Effector memory CD4-positive, alpha-beta T cell (primary cell): ENCODE measurements at regions not wholly inside any gene's neighbourhood (a gene's known extent, or its start where the extent isn't known, plus 50 kb on each side); places are given as distances from the start of the nearest gene placed in this dataset.

Source experiments
- DNase-seq, 3 donors: peaks; one replicate each; pipeline ENCODE4 v3.0.0-alpha.2; 2020
- H3K27ac ChIP-seq: 2 replicates; pipeline ENCODE4 v1.7.0; 2013; ENCODE audit warnings: mild to moderate bottlenecking, low read length, moderate library complexity; ENCODE audit not compliant: insufficient read depth, poor library complexity, severe bottlenecking
- H3K27me3 ChIP-seq: replicated peaks from 2 replicates; pipeline ENCODE4 v1.7.0; 2013; ENCODE audit warnings: mild to moderate bottlenecking, low read length; ENCODE audit not compliant: insufficient read depth, control insufficient read depth, poor library complexity, severe bottlenecking
- H3K36me3 ChIP-seq: 2 replicates; pipeline ENCODE4 v1.7.0; 2013; ENCODE audit warnings: mild to moderate bottlenecking, low read length, moderate library complexity; ENCODE audit not compliant: control insufficient read depth, insufficient read depth
- H3K4me1 ChIP-seq: 2 replicates; pipeline ENCODE4 v1.7.0; 2013; ENCODE audit warnings: low read length, mild to moderate bottlenecking; ENCODE audit not compliant: control insufficient read depth, insufficient read depth, poor library complexity, severe bottlenecking
- H3K4me3 ChIP-seq: 2 replicates; pipeline ENCODE4 v1.7.0; 2013; ENCODE audit warnings: low read length, low read depth, mild to moderate bottlenecking; ENCODE audit not compliant: insufficient read depth, poor library complexity, severe bottlenecking
- H3K9me3 ChIP-seq: 2 replicates; pipeline ENCODE4 v1.7.0; 2013; ENCODE audit warnings: mild to moderate bottlenecking, low read length, moderate library complexity; ENCODE audit not compliant: control insufficient read depth

GRCh38 chr6:147759093-147759492 is 250.6 kb downstream of the SAMD5 start:
- no peaks in the 10 kb centered on the region for H3K36me3 ChIP-seq
- no peak for DNase-seq
- no peaks in the 10 kb centered on the region for H3K4me1 ChIP-seq
- H3K27me3 ChIP-seq: no peaks in the 10 kb centered on the region
- no peak overlapping the region for H3K27ac ChIP-seq
- no peak overlapping the region for H3K4me3 ChIP-seq
- H3K9me3 ChIP-seq: no peaks in the 10 kb centered on the region

- H3K4me1 ChIP-seq: no peaks in the 10 kb centered on the region
- no peak overlapping the region for H3K4me3 ChIP-seq
- no peaks in the 10 kb centered on the region for H3K36me3 ChIP-seq
- H3K27me3 ChIP-seq: no peaks in the 10 kb centered on the region
- no peak for DNase-seq
- no peaks in the 10 kb centered on the region for H3K9me3 ChIP-seq
- H3K27ac ChIP-seq: no peak overlapping the region
These were observed 251.0 kb downstream of the SAMD5 start for GRCh38 chr6:147759536-147759935.

- DNase-seq: no peak
- no peaks in the 10 kb centered on the region for H3K36me3 ChIP-seq
These were observed 257.1 kb downstream of the SAMD5 start for GRCh38 chr6:147765541-147765940.

GRCh38 chr6:147768969-147769368 is 260.5 kb downstream of the SAMD5 start:
- no peaks in the 10 kb centered on the region for H3K27me3 ChIP-seq
- H3K4me3 ChIP-seq: no peak overlapping the region
- no peaks in the 10 kb centered on the region for H3K36me3 ChIP-seq
- no peaks in the 10 kb centered on the region for H3K4me1 ChIP-seq
- no peak for DNase-seq
- H3K27ac ChIP-seq: no peak overlapping the region
- H3K9me3 ChIP-seq: no peaks in the 10 kb centered on the region

More at GRCh38 chr6:147765541-147765940, 257.1 kb downstream of the SAMD5 start:
- Histone ChIP-seq H3K4me1 (no peaks in the 10 kb centered on the region), H3K4me3 (no peak overlapping the region), H3K9me3 (no peaks in the 10 kb centered on the region), H3K27me3 (no peaks in the 10 kb centered on the region), H3K27ac (no peak overlapping the region)

- no peak overlapping the region for H3K27ac ChIP-seq
- no peak overlapping the region for H3K4me3 ChIP-seq
- no peaks in the 10 kb centered on the region for H3K4me1 ChIP-seq
- no peaks in the 10 kb centered on the region for H3K36me3 ChIP-seq
- no peaks in the 10 kb centered on the region for H3K9me3 ChIP-seq
- no peaks in the 10 kb centered on the region for H3K27me3 ChIP-seq
- DNase-seq: no peak
These were observed 261.1 kb downstream of the SAMD5 start for GRCh38 chr6:147769496-147770087.

- no peak for DNase-seq
- no peak overlapping the region for H3K27ac ChIP-seq
These were observed 261.7 kb downstream of the SAMD5 start for GRCh38 chr6:147770221-147770620.

DNA sequence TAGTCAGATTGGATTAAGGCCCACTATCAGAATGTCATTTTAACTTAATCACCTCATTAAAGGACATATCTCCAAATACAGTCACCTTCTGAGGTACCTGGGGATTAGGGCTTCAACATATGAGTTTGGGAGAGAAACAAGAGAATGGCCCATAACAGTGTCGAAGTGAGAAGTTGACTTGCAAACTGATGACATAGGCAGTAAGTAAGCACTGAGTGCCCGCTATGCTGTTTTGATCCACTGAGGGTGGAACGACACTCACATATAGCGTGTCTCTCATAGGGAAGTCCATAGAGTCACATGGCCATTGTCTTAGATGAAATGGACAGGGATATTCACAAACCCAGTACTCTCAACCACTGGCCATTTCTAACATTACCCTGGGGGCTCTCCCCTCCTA is 264.2 kb downstream of the SAMD5 start:
- H3K4me3 ChIP-seq: no peak overlapping the region

More at GRCh38 chr6:147770221-147770620, 261.7 kb downstream of the SAMD5 start:
- Histone ChIP-seq H3K27me3 (no peaks in the 10 kb centered on the region), H3K4me1 (no peaks in the 10 kb centered on the region), H3K4me3 (no peak overlapping the region), H3K36me3 (no peaks in the 10 kb centered on the region), H3K9me3 (no peaks in the 10 kb centered on the region)

DNA sequence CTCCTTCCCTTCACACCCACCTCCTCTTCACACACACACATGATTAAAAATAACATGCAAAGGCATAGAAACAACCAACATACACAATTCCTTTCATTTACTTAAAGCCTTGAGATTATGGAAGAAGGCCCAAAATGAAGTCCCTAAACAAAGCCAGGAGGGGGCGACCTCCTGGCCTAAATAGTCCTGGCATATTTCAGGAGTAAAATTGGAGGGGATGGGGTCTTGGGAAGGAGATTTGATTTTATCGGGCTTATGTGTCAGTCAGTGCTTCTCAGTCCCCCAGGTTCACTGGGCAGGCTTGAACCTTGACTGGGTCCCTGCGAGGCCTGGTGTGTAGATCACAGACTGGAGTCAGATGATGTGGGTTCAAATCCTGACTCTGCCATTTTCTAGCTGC is 266.4 kb downstream of the SAMD5 start:
- DNase-seq: no peak
- Histone ChIP-seq H3K4me1 (no peaks in the 10 kb centered on the region), H3K4me3 (no peak overlapping the region), H3K27ac (no peak overlapping the region), H3K9me3 (no peaks in the 10 kb centered on the region), H3K27me3 (no peaks in the 10 kb centered on the region), H3K36me3 (no peaks in the 10 kb centered on the region)

More for the DNA sequence above, 264.2 kb downstream of the SAMD5 start:
- no peaks in the 10 kb centered on the region for H3K4me1 ChIP-seq
- no peaks in the 10 kb centered on the region for H3K27me3 ChIP-seq
- DNase-seq: no peak
- H3K36me3 ChIP-seq: no peaks in the 10 kb centered on the region
- no peak overlapping the region for H3K27ac ChIP-seq
- no peaks in the 10 kb centered on the region for H3K9me3 ChIP-seq

GRCh38 chr6:147776631-147777213 is 268.2 kb downstream of the SAMD5 start:
- H3K27ac ChIP-seq: no peak overlapping the region
- no peak overlapping the region for H3K4me3 ChIP-seq
- no peak for DNase-seq
- no peaks in the 10 kb centered on the region for H3K4me1 ChIP-seq
- no peaks in the 10 kb centered on the region for H3K36me3 ChIP-seq
- H3K9me3 ChIP-seq: no peaks in the 10 kb centered on the region
- no peaks in the 10 kb centered on the region for H3K27me3 ChIP-seq

GRCh38 chr6:147779624-147780023 is 271.1 kb downstream of the SAMD5 start:
- Histone ChIP-seq H3K4me3 (no peak overlapping the region), H3K36me3 (no peaks in the 10 kb centered on the region), H3K9me3 (no peaks in the 10 kb centered on the region), H3K27ac (no peak overlapping the region), H3K4me1 (no peaks in the 10 kb centered on the region), H3K27me3 (no peaks in the 10 kb centered on the region)
- no peak for DNase-seq
